Nephron (organoid): ENCODE measurements at regions not wholly inside any gene's neighbourhood (a gene's known extent, or its start where the extent isn't known, plus 50 kb on each side); places are given as distances from the start of the nearest gene placed in this dataset.

ENCODE experiments used
- H3K27ac Mint-ChIP-seq, 3 experiments: 2 replicates each; pipeline ENCODE4 v1.8.0; 2020; ENCODE audit warnings: mixed read lengths in 3 of 3, mild to moderate bottlenecking in 2 of 3, moderate library complexity in 1 of 3
- H3K27me3 Mint-ChIP-seq: 2 replicates; pipeline ENCODE4 v1.8.0; 2021; ENCODE audit warnings: low read depth, mild to moderate bottlenecking, moderate library complexity, mixed read lengths
- H3K36me3 Mint-ChIP-seq: 2 replicates; pipeline ENCODE4 v1.8.0; 2020; ENCODE audit warnings: low read depth, mixed read lengths
- H3K4me1 Mint-ChIP-seq: 2 replicates; pipeline ENCODE4 v1.8.0; 2020; ENCODE audit warnings: mixed read lengths
- H3K4me3 Mint-ChIP-seq, 3 experiments: 2 replicates each; pipeline ENCODE4 v1.8.0; 2020; ENCODE audit warnings: mild to moderate bottlenecking in 3 of 3, mixed read lengths in 3 of 3, moderate library complexity in 2 of 3
- H3K9me3 Mint-ChIP-seq: 2 replicates; pipeline ENCODE4 v1.8.0; 2020; ENCODE audit warnings: mixed read lengths
- CTCF ChIP-seq, 3 experiments: fragments of 200-600 bp; sonication (generic); IDR thresholded peaks; one replicate each; pipeline ENCODE4 v1.5.0; 2021; ENCODE audit warnings: antibody characterized with exemption in 3 of 3; ENCODE audit not compliant: unreplicated experiment in 3 of 3

- no peak for TF ChIP-seq CTCF (IDR thresholded peaks at IDR 0.05; ENCODE audit: unreplicated experiment in 3 of 3)
- no peaks in the 10 kb centered on the region for H3K27me3 Mint-ChIP-seq
- peaks cover 40% of the 10 kb centered on the region for H3K9me3 Mint-ChIP-seq
- H3K27ac Mint-ChIP-seq = no peak overlapping the region
- H3K4me3 Mint-ChIP-seq = no peak overlapping the region
- peaks cover 9% of the 10 kb centered on the region for H3K36me3 Mint-ChIP-seq
- no peaks in the 10 kb centered on the region for H3K4me1 Mint-ChIP-seq
These were observed 396.2 kb upstream of the DUSP10 start for GRCh38 chr1:222138095-222138494.

- Mint-ChIP-seq H3K36me3 (peaks cover 9% of the 10 kb centered on the region), H3K9me3 (peaks cover 32% of the 10 kb centered on the region), H3K4me3 (no peak overlapping the region), H3K27me3 (no peaks in the 10 kb centered on the region), H3K4me1 (no peaks in the 10 kb centered on the region), H3K27ac (no peak overlapping the region)
- no peak for TF ChIP-seq CTCF (IDR thresholded peaks at IDR 0.05; ENCODE audit: unreplicated experiment in 3 of 3)
These were observed 395.0 kb upstream of the DUSP10 start for GRCh38 chr1:222136869-222137268.

- no peak overlapping the region for H3K27ac Mint-ChIP-seq
These were observed 387.2 kb upstream of the DUSP10 start for GRCh38 chr1:222129041-222129440.

GRCh38 chr1:222127526-222128152 lies 385.8 kb upstream of the DUSP10 start:
- Mint-ChIP-seq H3K27ac (no peak overlapping the region), H3K9me3 (no peaks in the 10 kb centered on the region), H3K27me3 (peaks cover 11% of the 10 kb centered on the region), H3K4me3 (no peak overlapping the region), H3K4me1 (no peaks in the 10 kb centered on the region), H3K36me3 (no peaks in the 10 kb centered on the region)
- no peak for TF ChIP-seq CTCF (IDR thresholded peaks at IDR 0.05; ENCODE audit: unreplicated experiment in 3 of 3)

More at GRCh38 chr1:222129041-222129440, 387.2 kb upstream of the DUSP10 start:
- Mint-ChIP-seq H3K4me3 (no peak overlapping the region), H3K9me3 (peaks cover 9% of the 10 kb centered on the region), H3K36me3 (peaks cover 5% of the 10 kb centered on the region), H3K4me1 (no peaks in the 10 kb centered on the region), H3K27me3 (peaks cover 4% of the 10 kb centered on the region)
- TF ChIP-seq CTCF (IDR thresholded peaks at IDR 0.05; ENCODE audit: unreplicated experiment in 3 of 3) = no peak

- H3K4me3 Mint-ChIP-seq = no peak overlapping the region
- no peaks in the 10 kb centered on the region for H3K4me1 Mint-ChIP-seq
These were observed 385.2 kb upstream of the DUSP10 start for GRCh38 chr1:222127096-222127495.

More at GRCh38 chr1:222127096-222127495, 385.2 kb upstream of the DUSP10 start:
- no peak for TF ChIP-seq CTCF (IDR thresholded peaks at IDR 0.05; ENCODE audit: unreplicated experiment in 3 of 3)
- H3K36me3 Mint-ChIP-seq = no peaks in the 10 kb centered on the region
- no peaks in the 10 kb centered on the region for H3K9me3 Mint-ChIP-seq
- no peak overlapping the region for H3K27ac Mint-ChIP-seq
- H3K27me3 Mint-ChIP-seq = peaks cover 11% of the 10 kb centered on the region
